Left renal cortex interstitium (tissue), 4 donors: ENCODE measurements at regions not wholly inside any gene's neighbourhood (a gene's known extent, or its start where the extent isn't known, plus 50 kb on each side); places are given as distances from the start of the nearest gene placed in this dataset.
"Not testable (repeated sequence)": the region's sequence is repeated elsewhere in the genome, so short reads cannot be mapped to it uniquely, and the experiment has no call there.

Experiments
- DNase-seq, 4 donors: peaks; one replicate each; pipeline ENCODE4 v3.0.0-alpha.2; 2013; ENCODE audit warnings: low read depth in 4 of 4, low spot score in 2 of 4, missing footprints in 1 of 4

DNA sequence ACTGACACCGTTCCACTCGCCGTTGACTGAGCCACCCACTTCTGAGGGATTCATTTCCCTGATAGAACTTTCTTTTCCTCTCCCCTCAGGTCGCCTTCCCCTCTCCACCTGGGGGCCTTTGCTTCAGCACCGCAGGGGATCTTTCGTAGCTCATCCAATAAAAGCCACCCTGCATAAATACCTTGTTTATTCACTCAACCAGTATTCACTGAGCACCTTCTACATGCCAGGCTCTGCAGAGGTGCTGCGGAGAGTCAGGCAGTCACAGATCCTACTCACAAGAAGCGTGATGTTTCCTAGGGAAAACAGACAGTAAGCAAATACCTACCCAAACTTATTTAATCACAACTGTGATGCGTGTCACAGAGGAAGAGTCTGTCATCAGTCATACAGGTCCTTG is 127.7 kb downstream of the TEX36 start:
- DNase-seq = no peak

DNA sequence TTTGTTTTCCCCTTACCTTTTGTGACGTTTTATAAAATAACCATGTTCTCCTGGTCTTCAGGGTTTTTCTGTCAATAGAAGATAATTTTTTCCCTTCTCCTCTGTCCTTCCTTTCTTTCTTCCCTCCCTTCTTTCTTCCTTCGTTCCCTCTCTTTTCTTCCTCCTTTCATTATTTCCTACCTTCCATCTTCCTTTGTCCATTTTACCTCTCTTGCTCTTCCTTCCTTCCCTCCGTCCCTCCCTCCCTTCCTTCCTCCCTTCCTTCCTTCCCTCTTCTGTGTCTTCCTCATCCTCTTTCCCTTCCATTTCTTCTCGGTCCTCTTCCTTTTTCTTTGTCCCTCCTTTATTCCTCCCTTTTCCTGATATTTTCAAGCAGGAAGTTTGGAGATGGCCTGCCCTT is 128.2 kb downstream of the TEX36 start:
- no peak for DNase-seq

DNA sequence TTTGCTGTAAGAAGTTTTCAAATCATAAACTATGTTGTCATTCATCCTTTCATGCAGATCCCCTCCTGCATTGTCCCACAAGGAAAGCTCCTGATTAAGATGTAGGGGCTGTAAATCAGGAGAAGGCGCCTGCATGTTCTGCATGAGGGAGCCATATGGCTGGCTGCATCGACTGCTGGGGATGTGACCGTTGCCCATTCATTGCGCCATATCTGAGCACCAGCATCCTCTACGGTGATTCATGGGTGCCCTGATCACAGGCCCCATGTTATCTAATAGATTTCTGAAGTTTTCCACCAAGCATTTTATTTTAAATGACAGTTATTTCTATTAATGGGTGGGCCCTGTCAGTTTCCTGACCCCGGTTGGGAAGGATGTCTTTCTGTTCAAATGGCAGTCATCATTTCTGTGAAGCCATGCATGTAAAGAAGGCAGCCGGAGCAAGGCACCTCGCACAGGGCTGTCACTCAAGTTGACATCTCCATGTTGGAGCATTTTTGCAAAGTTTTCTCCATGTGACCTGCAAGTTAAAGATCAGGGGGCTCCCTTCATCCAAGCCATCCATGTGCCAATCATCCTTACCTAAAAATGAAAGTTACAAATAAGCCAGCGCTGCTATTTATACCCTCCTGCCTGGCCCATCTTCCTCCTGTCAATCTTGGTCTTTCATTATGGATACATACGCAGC is 128.8 kb downstream of the TEX36 start:
- no peak for DNase-seq

- DNase-seq = no peak
Measured at GRCh38 chr10:125553091-125553490, 129.9 kb downstream of the TEX36 start.

GRCh38 chr10:125551247-125551646 is 131.7 kb downstream of the TEX36 start:
- no peak for DNase-seq

- DNase-seq = no peak
Measured at GRCh38 chr10:125550362-125550761, 132.6 kb downstream of the TEX36 start.

DNA sequence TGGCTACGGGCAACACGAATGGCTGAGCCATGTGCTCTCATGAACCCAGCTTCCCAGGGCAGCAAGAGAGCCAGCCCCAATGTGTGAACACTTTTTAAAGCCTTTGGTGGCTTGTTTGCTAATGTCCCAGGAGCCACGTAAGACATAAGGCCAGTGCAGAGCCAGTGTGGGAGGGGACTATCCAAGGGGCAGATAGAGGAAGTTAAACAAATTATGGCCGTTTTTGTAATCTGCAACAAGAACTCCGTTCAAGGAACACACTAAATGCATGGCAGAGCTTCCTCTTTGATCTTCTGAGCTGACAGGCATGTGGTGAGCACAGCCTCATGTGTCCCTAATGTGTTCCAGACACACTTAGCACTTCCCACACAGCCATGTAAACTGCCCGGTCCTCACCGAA is 133.3 kb downstream of the TEX36 start:
- DNase-seq = no peak

DNA sequence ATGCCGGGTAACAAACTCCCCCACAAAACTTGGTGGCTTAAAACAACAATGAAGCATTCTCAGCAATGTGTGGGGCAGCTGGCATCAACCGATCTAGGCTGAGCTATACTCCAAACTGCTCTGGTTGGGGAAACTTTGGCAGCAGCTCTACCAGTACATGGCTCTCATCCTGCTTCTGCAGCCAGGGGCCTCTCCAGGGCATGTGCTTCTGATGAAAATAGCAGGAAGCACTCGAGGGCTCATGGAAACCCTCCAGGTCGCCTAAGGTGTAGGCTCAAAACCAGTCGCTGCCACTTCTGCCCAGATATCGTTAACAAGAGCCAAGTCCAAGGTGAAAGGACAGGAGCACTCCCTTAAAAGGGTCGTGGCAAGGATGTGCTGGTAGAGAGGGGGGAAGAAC is 134.1 kb downstream of the TEX36 start:
- no peak for DNase-seq

GRCh38 chr10:125548356-125548755 is 134.6 kb downstream of the TEX36 start:
- no peak for DNase-seq

- DNase-seq = no peak
Measured at GRCh38 chr10:125547010-125547650, 135.8 kb downstream of the TEX36 start.

DNA sequence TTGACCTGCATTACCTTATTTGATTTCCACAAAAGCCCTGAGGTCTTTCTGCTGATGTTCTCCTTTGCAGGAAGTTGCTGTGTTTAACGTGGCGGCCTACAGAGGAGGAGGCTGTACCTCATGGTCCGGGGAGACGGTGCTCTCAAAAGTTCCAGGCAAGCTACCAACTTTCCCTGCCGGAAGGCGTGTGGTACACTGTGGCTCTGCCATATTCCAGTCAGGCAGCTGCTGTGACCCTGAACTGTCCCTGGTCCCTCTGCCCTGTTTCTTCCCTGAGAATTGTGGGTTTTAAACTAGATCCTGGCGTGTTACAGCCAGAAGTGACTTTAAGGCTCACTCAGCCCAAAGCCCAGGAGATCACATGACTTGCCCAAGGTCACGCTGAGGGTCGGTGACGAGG is 139.2 kb downstream of the TEX36 start:
- no peak for DNase-seq

DNA sequence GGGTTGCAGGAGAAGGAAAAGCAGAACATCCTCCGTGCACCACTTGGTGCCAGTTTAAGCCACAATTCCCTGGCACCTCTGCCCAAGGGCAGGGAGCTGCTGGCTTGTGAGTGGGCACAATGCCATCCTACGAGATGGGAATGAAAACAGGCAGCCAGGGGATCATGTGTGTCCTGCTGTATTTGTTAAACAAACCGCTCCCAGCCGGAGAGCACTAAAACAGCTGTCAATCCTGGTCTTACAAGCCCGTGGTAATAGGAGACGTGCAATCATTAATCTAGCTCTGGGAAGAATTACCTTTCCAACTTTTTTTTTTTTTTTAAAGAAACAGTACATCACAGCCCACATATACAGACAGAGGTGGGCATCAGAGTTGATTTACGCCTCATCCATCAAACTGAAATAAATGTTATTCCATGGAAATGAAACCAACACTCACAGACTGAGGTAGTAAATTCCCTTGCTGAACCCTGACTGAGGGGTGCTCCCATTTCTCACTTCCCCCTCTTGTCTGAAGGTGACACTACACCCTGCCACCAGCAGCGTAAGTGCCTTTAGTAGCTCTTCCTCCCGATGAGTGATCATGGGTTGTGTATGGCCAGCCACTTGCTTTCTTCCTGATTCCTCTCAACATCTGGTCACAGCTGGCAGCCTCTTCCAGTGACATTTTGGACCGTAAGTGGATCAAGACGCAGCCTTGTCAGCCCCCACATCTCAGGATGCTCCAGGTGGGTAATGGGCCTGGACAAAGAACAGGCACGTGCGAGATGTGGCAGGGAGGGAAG is 143.8 kb downstream of the TEX36 start:
- DNase-seq = peak in 3 of 4 donors; percentile 26 to 59 (median 56)

- no peak for DNase-seq
Measured at GRCh38 chr10:125536236-125536635, 146.7 kb downstream of the TEX36 start.

GRCh38 chr10:125535559-125535958 is 147.4 kb downstream of the TEX36 start:
- DNase-seq = no peak

- no peak for DNase-seq
Measured at GRCh38 chr10:125534515-125534914, 148.4 kb downstream of the TEX36 start.

- no peak for DNase-seq
Measured at GRCh38 chr10:125533866-125534265, 149.1 kb downstream of the TEX36 start.

DNA sequence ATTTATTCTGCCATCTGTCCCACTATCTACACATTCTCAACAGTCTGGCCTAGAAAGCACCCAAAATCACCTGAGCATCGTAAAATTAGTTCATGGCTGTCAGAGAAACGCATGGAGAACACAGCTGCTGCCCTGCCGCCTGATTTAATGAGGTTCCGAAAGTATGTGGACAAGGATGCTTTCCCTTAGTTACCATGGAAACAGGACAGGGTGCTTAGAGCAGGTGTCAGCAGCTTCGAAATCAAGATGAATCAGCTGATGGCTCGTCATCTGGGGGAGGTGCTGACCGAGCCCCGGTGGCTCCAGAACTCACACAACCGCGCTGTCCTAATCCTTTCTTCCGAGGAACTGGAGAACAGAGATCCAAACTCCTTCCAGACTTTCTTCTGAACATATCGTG is 151.5 kb downstream of the TEX36 start:
- DNase-seq = peak in 2 of 4 donors; percentile 42 to 44

DNA sequence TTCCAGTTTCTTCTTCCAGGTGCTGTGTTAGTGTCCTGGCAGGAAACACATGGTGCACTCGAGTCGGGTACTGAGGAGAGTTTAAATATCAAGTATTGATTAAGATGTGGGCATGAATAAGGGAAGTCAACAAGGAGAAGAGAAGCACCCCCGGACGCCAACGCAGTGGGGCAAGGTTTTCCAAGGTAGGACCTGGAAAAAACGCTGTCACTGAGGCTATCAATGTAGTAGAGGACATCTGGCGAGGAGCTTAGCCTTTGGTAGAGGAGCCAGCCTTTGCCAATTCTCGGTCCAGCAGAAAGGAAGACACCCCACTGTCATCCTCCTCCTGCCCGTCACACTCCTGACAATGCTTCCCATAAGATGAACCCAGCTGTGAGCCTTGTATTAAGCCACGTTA is 159.6 kb downstream of the TEX36 start:
- DNase-seq = no peak

- DNase-seq = no peak
Measured at GRCh38 chr10:125521721-125522680, 161.0 kb downstream of the TEX36 start.

DNA sequence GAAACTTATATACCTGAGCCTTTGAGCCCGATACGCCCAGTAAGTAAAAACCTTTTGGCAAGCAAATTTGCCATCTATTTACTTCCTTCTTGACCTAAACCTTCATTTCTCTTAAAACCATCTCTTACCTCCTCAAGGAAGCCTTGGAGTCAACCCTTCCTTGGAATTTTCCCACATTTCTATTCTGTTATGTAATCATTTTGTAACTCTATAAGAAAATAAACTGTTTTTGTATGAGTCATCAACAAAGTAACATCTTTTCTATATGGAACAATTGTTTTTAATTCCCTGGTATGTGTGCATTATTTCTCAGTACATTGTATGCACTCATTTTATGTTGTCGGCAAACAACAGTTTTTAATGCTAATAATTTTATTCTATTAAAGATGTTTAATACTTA is 162.0 kb downstream of the TEX36 start:
- DNase-seq = no peak

- not testable (repeated sequence) for DNase-seq
Measured at GRCh38 chr10:125518397-125518796, 164.6 kb downstream of the TEX36 start.
